SU-DHL-6 (cell line): ENCODE measurements at regions not wholly inside any gene's neighbourhood (a gene's known extent, or its start where the extent isn't known, plus 50 kb on each side); places are given as distances from the start of the nearest gene placed in this dataset.
"Not testable (repeated sequence)": the region's sequence is repeated elsewhere in the genome, so short reads cannot be mapped to it uniquely, and the experiment has no call there.

ENCODE experiments used
- H2AFZ ChIP-seq: fragments of 200-600 bp; sonication (generic); 2 replicates; pipeline ENCODE4 v1.6.1; 2014; ENCODE audit warnings: low read depth, mild to moderate bottlenecking, moderate library complexity, mixed read lengths, antibody characterized with exemption, low read length; ENCODE audit not compliant: severe bottlenecking
- H3F3A ChIP-seq: fragments of 200-600 bp; shearing (Covaris generic); 2 replicates; pipeline ENCODE4 v1.6.0; 2016; ENCODE audit warnings: antibody characterized with exemption, mild to moderate bottlenecking; ENCODE audit not compliant: insufficient read depth
- H3K27ac ChIP-seq: fragments of 200-600 bp; sonication (generic); 2 replicates; pipeline ENCODE4 v1.5.1; 2016; ENCODE audit warnings: low read depth, mild to moderate bottlenecking, low read length, moderate library complexity, mixed read lengths
- H3K27me3 ChIP-seq: fragments of 200-600 bp; sonication (generic), shearing (Covaris generic); 2 replicates; pipeline ENCODE4 v1.6.0; 2014; ENCODE audit warnings: mild to moderate bottlenecking, low read length
- H3K36me3 ChIP-seq: fragments of 200-600 bp; sonication (generic); 2 replicates; pipeline ENCODE4 v1.6.1; 2014; ENCODE audit warnings: mild to moderate bottlenecking, low read length, mixed read lengths
- H3K4me2 ChIP-seq: fragments of 300-600, 200-600 bp; shearing (Covaris generic), sonication (generic); 2 replicates; pipeline ENCODE4 v1.6.0; 2014; ENCODE audit warnings: low read length, low read depth, mild to moderate bottlenecking; ENCODE audit not compliant: poor library complexity, severe bottlenecking
- H3K4me3 ChIP-seq: fragments of 200-600 bp; sonication (generic); 2 replicates; pipeline ENCODE4 v1.5.1; 2014; ENCODE audit warnings: antibody characterized with exemption, low read length, mild to moderate bottlenecking, mixed read lengths; ENCODE audit not compliant: insufficient read depth, poor library complexity, severe bottlenecking
- H3K79me2 ChIP-seq: fragments of 200-600 bp; sonication (generic); 2 replicates; pipeline ENCODE4 v1.6.1; 2014; ENCODE audit warnings: mild to moderate bottlenecking, low read length, moderate library complexity; ENCODE audit not compliant: insufficient read depth
- H3K9ac ChIP-seq: fragments of 200-600 bp; sonication (generic); 2 replicates; pipeline ENCODE4 v1.7.0; 2014; ENCODE audit warnings: mild to moderate bottlenecking, low read length
- H3K9me2 ChIP-seq: fragments of 200-600 bp; sonication (generic); replicated peaks from 2 replicates; pipeline ENCODE4 v1.6.1; 2014; ENCODE audit warnings: low read length; ENCODE audit not compliant: insufficient read depth
- H3K9me3 ChIP-seq: fragments of 200-600 bp; sonication (generic); 2 replicates; pipeline ENCODE4 v1.6.1; 2014; ENCODE audit warnings: low read length, mixed read lengths; ENCODE audit not compliant: insufficient read depth
- H4K20me1 ChIP-seq: fragments of 200-600 bp; sonication (generic); 2 replicates; pipeline ENCODE4 v1.6.1; 2014; ENCODE audit warnings: low read depth, mild to moderate bottlenecking, antibody characterized with exemption, low read length, moderate library complexity, mixed read lengths
- CTCF ChIP-seq: fragments of 200-600 bp; sonication (generic); IDR thresholded peaks from one replicate; pipeline ENCODE4 v1.5.1; 2017; ENCODE audit warnings: antibody characterized with exemption, mild to moderate bottlenecking, low read length, moderate library complexity; ENCODE audit not compliant: insufficient read depth, poor library complexity, severe bottlenecking
- EZH2phosphoT487 ChIP-seq: fragments of 200-600 bp; sonication (generic), shearing (Covaris generic); conservative IDR thresholded peaks from 2 replicates; pipeline ENCODE4 v1.6.1; 2018; ENCODE audit warnings: mild to moderate bottlenecking, antibody characterized with exemption, low read length, moderate library complexity, mixed read lengths

- Histone ChIP-seq H3K9me3 (no peaks in the 10 kb centered on the region), H3K9me2 (no peaks in the 10 kb centered on the region), H3K79me2 (no peaks in the 10 kb centered on the region), H3K9ac (no peak overlapping the region), H3K4me3 (no peak overlapping the region), H3K27ac (no peak overlapping the region), H2AFZ (no peak overlapping the region), H3K27me3 (no peaks in the 10 kb centered on the region), H4K20me1 (no peaks in the 10 kb centered on the region), H3F3A (no peaks in the 10 kb centered on the region), H3K4me2 (no peak overlapping the region), H3K36me3 (no peaks in the 10 kb centered on the region)
- no peak for TF ChIP-seq EZH2phosphoT487
- no peak for TF ChIP-seq CTCF
These were observed 1717.4 kb upstream of the SPRY2 start for GRCh38 chr13:82058364-82058763.

GRCh38 chr13:82045316-82045715 lies 1704.4 kb upstream of the SPRY2 start:
- H2AFZ ChIP-seq, H3K9me3 ChIP-seq, H3K4me3 ChIP-seq, H3K27ac ChIP-seq, H3K4me2 ChIP-seq, H3K9me2 ChIP-seq, H3K27me3 ChIP-seq, H3K9ac ChIP-seq, H4K20me1 ChIP-seq, H3F3A ChIP-seq, H3K36me3 ChIP-seq, H3K79me2 ChIP-seq: not testable (repeated sequence)

- Histone ChIP-seq H3K9ac (no peak overlapping the region), H2AFZ (no peak overlapping the region), H3K27me3 (no peaks in the 10 kb centered on the region), H3K36me3 (no peaks in the 10 kb centered on the region), H3K9me3 (no peaks in the 10 kb centered on the region), H3K4me3 (no peak overlapping the region), H3K79me2 (no peaks in the 10 kb centered on the region), H3K27ac (no peak overlapping the region), H3F3A (no peaks in the 10 kb centered on the region), H3K9me2 (no peaks in the 10 kb centered on the region), H3K4me2 (no peak overlapping the region), H4K20me1 (no peaks in the 10 kb centered on the region)
- TF ChIP-seq EZH2phosphoT487 = no peak
- no peak for TF ChIP-seq CTCF
These were observed 1695.7 kb upstream of the SPRY2 start for GRCh38 chr13:82036602-82037001.

GRCh38 chr13:82011355-82011754 lies 1670.4 kb upstream of the SPRY2 start:
- Histone ChIP-seq H3K4me2 (no peak overlapping the region), H3K36me3 (no peaks in the 10 kb centered on the region), H2AFZ (no peak overlapping the region), H3F3A (no peaks in the 10 kb centered on the region), H3K4me3 (no peak overlapping the region), H3K27ac (no peak overlapping the region), H3K9me3 (no peaks in the 10 kb centered on the region), H4K20me1 (no peaks in the 10 kb centered on the region), H3K9ac (no peak overlapping the region), H3K79me2 (no peaks in the 10 kb centered on the region), H3K27me3 (no peaks in the 10 kb centered on the region), H3K9me2 (no peaks in the 10 kb centered on the region)
- TF ChIP-seq CTCF (no peak), EZH2phosphoT487 (no peak)
